IMR-90 (cell line): ENCODE measurements at regions not wholly inside any gene's neighbourhood (a gene's known extent, or its start where the extent isn't known, plus 50 kb on each side); places are given as distances from the start of the nearest gene placed in this dataset.

Experiments
- ATAC-seq: fragments of 200-7000 bp; cut with Tn5 transposase; 2 replicates; pipeline ENCODE4 v1.9.1; 2020; ENCODE audit warnings: low read depth, mild to moderate bottlenecking, moderate library complexity
- BruUV-seq: library from RNA; stranded (reverse); fragments of 400-500 nt; replicated peaks from 2 replicates; lab custom pipeline; 2021; lab: Mats Ljungman, UMichigan
- CTCF ChIA-PET: fragments of 300-600 bp; formaldehyde crosslinking; extraction: SDS; loops from one replicate; lab custom pipeline; 2021; ENCODE audit warnings: antibody characterized with exemption; lab: Yijun Ruan, JAX
- POLR2A ChIA-PET: fragments of 300-600 bp; sonication (Branson Sonifier 250); formaldehyde crosslinking; loops from one replicate; lab custom pipeline; 2022; ENCODE audit warnings: antibody characterized with exemption; ENCODE audit not compliant: unreplicated experiment; lab: Charles Lee
- DNase-seq: peaks from one replicate; pipeline ENCODE4 v3.0.0; 2013
- H2AFZ ChIP-seq: replicated peaks from 2 replicates; pipeline ENCODE3; 2013; ENCODE audit warnings: low read length, mild to moderate bottlenecking; ENCODE audit not compliant: poor library complexity
- H2AK5ac ChIP-seq: 2 replicates; pipeline ENCODE4 v1.6.1; 2013; ENCODE audit warnings: low read depth, low read length, inconsistent platforms
- H2AK9ac ChIP-seq: replicated peaks from 2 replicates; pipeline ENCODE3; 2013; ENCODE audit warnings: mild to moderate bottlenecking, low read depth, low read length, moderate library complexity; ENCODE audit not compliant: poor library complexity
- H2BK120ac ChIP-seq: 2 replicates; pipeline ENCODE4 v1.6.1; 2013; ENCODE audit warnings: low read depth, low read length, inconsistent platforms
- H2BK15ac ChIP-seq: 3 replicates; pipeline ENCODE4 v1.6.1; 2013; ENCODE audit warnings: low read depth, low read length, inconsistent platforms
- H2BK20ac ChIP-seq: 2 replicates; pipeline ENCODE4 v1.6.1; 2013; ENCODE audit warnings: low read depth, mild to moderate bottlenecking, inconsistent platforms, low read length, moderate library complexity
- H2BK5ac ChIP-seq: 2 replicates; pipeline ENCODE4 v1.6.1; 2013; ENCODE audit warnings: mild to moderate bottlenecking, low read depth, low read length, inconsistent platforms; ENCODE audit not compliant: poor library complexity, severe bottlenecking
- H3K14ac ChIP-seq: replicated peaks from 2 replicates; pipeline ENCODE4 v1.6.1; 2013; ENCODE audit warnings: low read depth, low read length, inconsistent platforms
- H3K18ac ChIP-seq: 2 replicates; pipeline ENCODE4 v1.6.1; 2013; ENCODE audit warnings: low read depth, low read length, control low read depth
- H3K23ac ChIP-seq: 2 replicates; pipeline ENCODE4 v1.6.1; 2013; ENCODE audit warnings: low read depth, low read length, inconsistent platforms
- H3K27ac ChIP-seq: 2 replicates; pipeline ENCODE4 v1.5.1; 2013; ENCODE audit warnings: mild to moderate bottlenecking, control low read depth, low read length; ENCODE audit not compliant: insufficient read depth
- H3K27me3 ChIP-seq: 2 replicates; pipeline ENCODE4 v1.6.1; 2013; ENCODE audit warnings: low read length; ENCODE audit not compliant: control insufficient read depth, insufficient read depth
- H3K36me3 ChIP-seq: 2 replicates; pipeline ENCODE4 v1.6.1; 2013; ENCODE audit warnings: low read length, mixed read lengths; ENCODE audit not compliant: control insufficient read depth, insufficient read depth
- H3K4ac ChIP-seq: 2 replicates; pipeline ENCODE4 v1.6.1; 2013; ENCODE audit warnings: low read depth, low read length, inconsistent platforms
- H3K4me1 ChIP-seq: 2 replicates; pipeline ENCODE4 v1.6.1; 2013; ENCODE audit warnings: low read length, mixed read lengths; ENCODE audit not compliant: control insufficient read depth, insufficient read depth
- H3K4me2 ChIP-seq: 2 replicates; pipeline ENCODE4 v1.6.1; 2013; ENCODE audit warnings: low read depth, mild to moderate bottlenecking, control low read depth, low read length, moderate library complexity
- H3K4me3 ChIP-seq: 2 replicates; pipeline ENCODE4 v1.5.1; 2013; ENCODE audit warnings: low read depth, mild to moderate bottlenecking, control low read depth, low read length, moderate library complexity; ENCODE audit not compliant: insufficient read depth
- H3K56ac ChIP-seq: 2 replicates; pipeline ENCODE4 v1.6.1; 2013; ENCODE audit warnings: low read length, inconsistent platforms; ENCODE audit not compliant: insufficient read depth; ENCODE audit errors: extremely low read depth
- H3K79me1 ChIP-seq, 2 experiments: 2 replicates each; pipeline ENCODE4 v1.6.1; 2013; ENCODE audit warnings: low read length in 2 of 2, inconsistent platforms in 1 of 2, low read depth in 1 of 2
- H3K9ac ChIP-seq: 2 replicates; pipeline ENCODE4 v1.6.1; 2013; ENCODE audit warnings: low read depth, low read length, control low read depth
- H3K9me1 ChIP-seq: 2 replicates; pipeline ENCODE4 v1.6.1; 2013; ENCODE audit warnings: low read length, inconsistent platforms; ENCODE audit not compliant: insufficient read depth
- H3K9me3 ChIP-seq: 2 replicates; pipeline ENCODE4 v1.6.1; 2013; ENCODE audit warnings: low read length; ENCODE audit not compliant: control insufficient read depth, insufficient read depth
- H4K20me1 ChIP-seq: 2 replicates; pipeline ENCODE4 v1.6.1; 2013; ENCODE audit warnings: low read length, inconsistent platforms; ENCODE audit not compliant: insufficient read depth
- H4K5ac ChIP-seq: 2 replicates; pipeline ENCODE4 v1.6.1; 2013; ENCODE audit warnings: mild to moderate bottlenecking, low read depth, low read length, control low read depth
- H4K8ac ChIP-seq, 2 experiments: 2 replicates each; pipeline ENCODE4 v1.6.1; 2013; ENCODE audit warnings: low read depth in 2 of 2, low read length in 2 of 2, control low read depth in 1 of 2, inconsistent platforms in 1 of 2
- H4K91ac ChIP-seq: 2 replicates; pipeline ENCODE4 v1.6.1; 2013; ENCODE audit warnings: low read depth, low read length, inconsistent platforms; ENCODE audit not compliant: insufficient read depth
- CEBPB ChIP-seq: IDR thresholded peaks from 2 replicates; pipeline ENCODE4 v1.6.1; 2012; ENCODE audit warnings: low read depth, low read length, improper control_type of control experiment
- NFE2L2 ChIP-seq: fragments of 150-350 bp; IDR thresholded peaks from 2 replicates; pipeline ENCODE4 v1.6.1; 2016; ENCODE audit warnings: low read depth, mild to moderate bottlenecking, low read length
- WGBS, 2 experiments: methylation state at CpG; one replicate each; pipeline versions ENCODE4 v1.1.5 to v1.1.7; 2013; ENCODE audit warnings: missing lambda C conversion rate in 2 of 2; ENCODE audit not compliant: insufficient read length in 1 of 2; ENCODE audit errors: extremely low coverage in 2 of 2; 5-methylcytosine and 5-hydroxymethylcytosine counted together
- dilution Hi-C: fragments of 300-500 bp; cut with HindIII; formaldehyde crosslinking; loops from one replicate; pipeline ENCODE4 v1.14.3; 2018; ENCODE audit warnings: low sequenced_read_pairs; ENCODE audit not compliant: unreplicated experiment
- in situ Hi-C: fragments of 300-500 bp; cut with MboI; formaldehyde crosslinking; loops from 3 replicates; pipeline ENCODE4 v1.14.3; 2019; ENCODE audit warnings: low sequenced_read_pairs, inconsistent platforms, mixed read lengths
- intact Hi-C: fragments of 100-400 bp; cut with micrococcal nuclease; formaldehyde crosslinking; loops from 2 replicates; pipeline ENCODE4 v1.10.0; 2022

- no peak for ATAC-seq
- no peaks in the 10 kb centered on the region for H3K36me3 ChIP-seq
- BruUV-seq = no TSS peak
Observed at GRCh38 chr2:57097855-57098254, 914.1 kb downstream of the CCDC85A start.

More at GRCh38 chr2:57097855-57098254, 914.1 kb downstream of the CCDC85A start:
- dilution Hi-C loops (no loop called here), in situ Hi-C loops (no loop called here), intact Hi-C loops (no loop called here)
- Histone ChIP-seq H3K4ac (no peak overlapping the region), H3K9me3 (peaks cover 2% of the 10 kb centered on the region), H3K9me1 (no peaks in the 10 kb centered on the region), H3K4me2 (no peak overlapping the region), H3K14ac (no peak overlapping the region), H3K27me3 (no peaks in the 10 kb centered on the region), H3K9ac (no peak overlapping the region), H2BK120ac (no peak overlapping the region), H3K79me1 (no peaks in the 10 kb centered on the region), H2AK5ac (no peak overlapping the region), H2AK9ac (no peak overlapping the region), H2BK5ac (no peak overlapping the region), H2BK15ac (no peak overlapping the region), H4K91ac (no peak overlapping the region), H4K5ac (no peak overlapping the region), H4K8ac (no peak overlapping the region), H3K4me3 (no peak overlapping the region), H2AFZ (no peak overlapping the region), H2BK20ac (no peak overlapping the region), H3K27ac (no peak overlapping the region), H3K23ac (no peak overlapping the region), H3K18ac (no peak overlapping the region), H3K56ac (no peak overlapping the region), H3K4me1 (no peaks in the 10 kb centered on the region), H4K20me1 (no peaks in the 10 kb centered on the region)
- no CpG with 5 or more reads among the region's 1 CpG for WGBS, 2 experiments
- POLR2A ChIA-PET = no interaction called here
- DNase-seq = no peak
- no peak for TF ChIP-seq NFE2L2
- peak; percentile 67 for TF ChIP-seq CEBPB
- CTCF ChIA-PET = no interaction called here
